Umbilical cord (tissue), 1 donor: ENCODE measurements at regions not wholly inside any gene's neighbourhood (a gene's known extent, or its start where the extent isn't known, plus 50 kb on each side); places are given as distances from the start of the nearest gene placed in this dataset.

Source experiments
- DNase-seq: peaks from one replicate; pipeline ENCODE4 v3.0.0-alpha.2; 2015; ENCODE audit warnings: low spot score

DNA sequence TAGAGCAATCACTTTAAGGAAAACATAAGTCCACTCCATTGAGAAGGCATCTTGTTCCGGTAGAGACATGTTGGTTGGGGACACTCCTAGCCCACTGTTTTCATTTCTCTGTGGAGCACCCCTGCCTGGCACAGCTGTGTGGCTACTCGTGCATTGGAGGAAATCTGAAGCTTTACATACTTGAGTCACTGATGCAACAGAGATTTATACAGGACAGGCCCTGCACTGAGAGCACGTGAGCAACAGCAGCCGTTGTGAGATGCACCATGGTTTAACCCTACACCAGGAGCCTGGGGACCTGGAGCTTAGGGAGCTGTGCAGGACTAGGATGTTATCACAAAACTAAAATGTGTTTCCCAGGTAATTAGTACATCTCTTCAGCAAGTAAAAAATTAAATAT, 230.7 kb upstream of the IRX1 start:
- no peak for DNase-seq

DNA sequence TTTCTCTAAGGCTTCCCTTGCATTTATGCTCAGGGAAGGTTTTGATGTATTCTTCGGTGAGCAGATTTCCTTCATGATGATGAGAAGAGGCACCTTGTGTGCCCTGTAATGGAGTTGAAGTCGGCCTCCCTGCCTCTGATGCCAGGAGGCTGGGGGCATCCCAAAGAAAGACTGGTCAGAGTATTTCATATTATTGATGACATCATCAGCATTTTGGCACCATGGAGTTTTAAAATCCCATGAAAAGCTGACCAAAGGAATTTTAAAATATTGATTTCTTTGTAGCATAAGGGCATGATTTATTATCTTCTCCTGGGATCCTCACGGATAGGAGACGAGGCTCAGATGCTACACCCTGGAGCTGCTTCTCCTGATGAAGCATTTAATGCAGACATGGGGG, 231.2 kb upstream of the IRX1 start:
- DNase-seq, result no peak

DNA sequence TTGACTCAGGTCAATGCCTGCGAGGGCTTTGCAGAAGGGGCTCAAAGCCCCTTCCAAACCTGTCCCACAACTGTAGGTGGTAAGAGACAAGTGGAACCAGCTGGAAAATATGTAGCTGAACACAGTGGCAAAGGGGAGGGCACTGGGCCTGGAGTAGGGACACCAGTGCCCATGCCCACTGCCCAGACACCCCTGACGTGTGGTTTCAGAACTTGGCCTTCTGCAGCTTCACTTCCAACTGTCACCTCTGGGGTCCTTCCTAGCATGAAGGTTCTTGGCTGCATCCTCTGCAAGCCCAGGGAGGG, 233.1 kb upstream of the IRX1 start:
- no peak for DNase-seq

- no peak for DNase-seq
These were observed 233.6 kb upstream of the IRX1 start for GRCh38 chr5:3361811-3362605.

GRCh38 chr5:3359642-3360041, 236.0 kb upstream of the IRX1 start:
- no peak for DNase-seq

GRCh38 chr5:3357291-3357690, 238.3 kb upstream of the IRX1 start:
- peak; percentile 7 for DNase-seq

- no peak for DNase-seq
These were observed 239.6 kb upstream of the IRX1 start for GRCh38 chr5:3356016-3356415.

DNA sequence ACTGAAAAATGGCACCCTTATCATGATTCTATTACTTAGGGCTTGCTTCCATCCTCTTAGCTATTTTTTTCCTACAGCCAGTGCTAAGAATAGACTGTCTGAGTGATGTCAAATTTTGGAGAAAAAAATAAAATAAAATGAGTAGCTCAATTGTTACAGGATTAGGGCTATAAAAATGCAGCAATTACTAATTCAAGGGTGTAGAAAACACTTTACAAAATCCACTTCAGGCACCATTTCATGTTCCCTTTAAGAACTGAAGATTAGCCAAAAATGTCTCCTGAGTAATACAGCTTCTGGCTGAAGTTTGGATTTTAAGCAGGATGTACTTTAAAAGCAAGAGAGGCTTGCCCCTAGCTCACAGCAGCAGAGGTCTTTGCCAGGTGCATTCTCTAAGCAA, 240.5 kb upstream of the IRX1 start:
- DNase-seq, result no peak

DNA sequence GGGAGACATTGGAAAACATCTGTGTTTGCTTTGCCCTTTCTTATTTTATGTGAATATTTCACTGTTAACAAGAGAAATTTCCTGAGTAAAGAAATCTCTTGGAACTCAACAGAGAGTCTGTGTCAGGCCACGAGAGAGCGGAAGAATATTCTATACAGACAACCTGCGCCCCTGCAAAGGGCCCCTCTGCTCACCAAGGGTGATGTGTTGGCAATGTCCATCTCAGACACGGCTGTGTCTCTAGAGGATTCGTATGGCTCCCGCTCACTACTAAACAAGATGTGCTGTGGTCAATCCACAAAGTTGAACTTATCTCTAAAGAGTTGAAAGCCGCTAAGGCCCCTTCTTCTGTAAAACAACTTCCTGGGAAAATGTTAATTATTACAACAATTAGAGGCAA, 241.0 kb upstream of the IRX1 start:
- DNase-seq, result no peak

DNA sequence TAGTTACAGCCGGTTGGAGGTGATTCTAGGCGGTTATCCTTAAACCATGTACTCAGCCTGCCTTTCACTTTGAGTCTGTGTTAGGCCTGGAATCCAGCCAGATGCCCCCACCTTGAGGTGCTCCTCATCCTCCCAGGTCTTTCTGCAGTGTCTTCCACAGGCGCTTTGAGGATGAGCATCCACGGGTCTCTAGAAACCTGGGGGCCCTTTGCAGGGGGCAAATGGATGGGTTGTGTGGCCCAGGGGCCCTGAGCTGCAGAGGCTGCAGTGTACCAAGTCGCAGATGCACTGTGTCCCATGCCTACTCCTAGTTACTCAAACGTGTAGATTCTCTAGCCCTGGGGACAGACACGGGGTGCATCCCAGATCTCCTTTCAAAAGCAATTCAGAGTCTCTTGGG, 242.1 kb upstream of the IRX1 start:
- DNase-seq, result no peak

DNA sequence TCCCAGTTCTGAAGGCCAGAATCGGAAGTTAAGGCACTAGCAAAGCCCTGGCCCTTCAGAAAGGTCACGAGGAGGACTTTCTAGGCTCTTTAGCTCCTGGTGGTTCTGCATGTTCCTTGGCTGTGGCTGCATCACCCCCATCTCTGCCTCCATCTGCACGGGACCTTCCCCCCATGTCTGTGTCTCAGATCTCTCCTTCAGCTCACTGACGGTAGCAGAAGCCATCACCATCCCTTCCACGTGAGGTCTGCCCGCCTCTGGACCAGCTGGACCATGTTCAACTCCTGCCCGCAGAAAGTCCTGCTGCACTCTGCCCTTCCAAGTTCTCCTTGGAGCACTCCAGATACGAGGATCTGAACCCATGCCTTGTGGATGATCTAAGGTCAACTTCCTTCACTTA, 242.9 kb upstream of the IRX1 start:
- DNase-seq, result no peak

DNA sequence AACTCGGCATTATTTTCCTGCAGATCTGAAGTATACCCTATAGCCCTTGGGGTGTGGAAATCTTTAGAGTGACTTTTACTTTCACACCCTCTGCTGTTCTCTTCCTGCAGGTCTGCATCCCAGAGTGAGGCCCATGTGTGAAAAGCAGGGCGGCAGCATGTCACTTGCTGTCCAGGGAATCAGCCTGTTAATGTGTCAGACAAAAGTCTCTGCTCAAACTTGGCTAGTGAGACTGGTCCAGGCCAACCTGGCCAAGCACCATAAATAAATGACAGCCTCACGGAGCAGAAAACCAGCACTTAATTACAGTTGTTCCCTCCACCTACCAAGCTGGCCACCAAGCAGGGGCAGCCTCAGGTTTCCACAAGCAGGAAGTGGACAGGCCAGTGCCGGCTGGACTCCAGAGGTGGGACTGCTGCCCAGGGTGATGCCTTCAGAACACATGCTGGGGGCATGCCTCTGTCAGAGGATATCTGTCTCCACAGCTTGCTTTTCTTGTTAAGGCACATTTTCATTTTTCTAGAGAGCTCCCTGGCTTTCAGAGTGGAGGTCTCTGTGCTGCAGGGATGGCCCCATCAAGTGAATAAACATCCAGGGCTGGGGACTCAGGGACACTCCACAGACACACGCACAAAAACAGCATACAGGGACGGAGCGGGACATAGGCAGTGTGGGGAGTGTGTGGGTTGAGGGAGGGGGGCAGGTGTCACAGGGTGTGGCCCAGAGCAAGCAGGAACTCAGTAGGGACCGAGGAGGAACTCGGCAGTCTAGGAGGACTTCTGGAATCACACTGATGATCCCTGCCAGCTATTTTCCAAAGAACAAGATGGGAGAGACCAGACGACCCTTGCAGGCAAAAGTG, 243.8 kb upstream of the IRX1 start:
- DNase-seq, result no peak

- no peak for DNase-seq
These were observed 244.9 kb upstream of the IRX1 start for GRCh38 chr5:3350781-3351180.

GRCh38 chr5:3349704-3350565, 245.7 kb upstream of the IRX1 start:
- no peak for DNase-seq

- no peak for DNase-seq
These were observed 246.8 kb upstream of the IRX1 start for GRCh38 chr5:3348576-3349535.

DNA sequence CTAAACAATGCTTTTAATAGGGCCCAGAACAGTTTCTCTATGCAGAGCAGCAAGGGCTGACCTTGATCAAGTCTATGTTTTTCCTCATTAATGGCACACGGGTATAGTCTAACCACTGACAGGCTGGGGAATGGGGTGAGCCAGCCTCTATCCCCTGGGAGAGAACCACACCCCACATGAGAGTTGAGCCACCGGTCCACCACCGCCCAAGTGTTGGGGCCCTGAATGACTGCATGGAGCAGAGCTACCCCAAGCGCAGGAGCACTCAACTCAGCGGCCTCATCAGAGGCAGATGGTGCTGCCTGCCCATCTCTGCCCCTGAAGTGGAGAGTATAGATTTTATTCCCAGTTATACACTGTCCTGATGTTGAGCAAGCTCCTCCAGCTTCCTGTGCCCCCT, 247.9 kb upstream of the IRX1 start:
- no peak for DNase-seq

DNA sequence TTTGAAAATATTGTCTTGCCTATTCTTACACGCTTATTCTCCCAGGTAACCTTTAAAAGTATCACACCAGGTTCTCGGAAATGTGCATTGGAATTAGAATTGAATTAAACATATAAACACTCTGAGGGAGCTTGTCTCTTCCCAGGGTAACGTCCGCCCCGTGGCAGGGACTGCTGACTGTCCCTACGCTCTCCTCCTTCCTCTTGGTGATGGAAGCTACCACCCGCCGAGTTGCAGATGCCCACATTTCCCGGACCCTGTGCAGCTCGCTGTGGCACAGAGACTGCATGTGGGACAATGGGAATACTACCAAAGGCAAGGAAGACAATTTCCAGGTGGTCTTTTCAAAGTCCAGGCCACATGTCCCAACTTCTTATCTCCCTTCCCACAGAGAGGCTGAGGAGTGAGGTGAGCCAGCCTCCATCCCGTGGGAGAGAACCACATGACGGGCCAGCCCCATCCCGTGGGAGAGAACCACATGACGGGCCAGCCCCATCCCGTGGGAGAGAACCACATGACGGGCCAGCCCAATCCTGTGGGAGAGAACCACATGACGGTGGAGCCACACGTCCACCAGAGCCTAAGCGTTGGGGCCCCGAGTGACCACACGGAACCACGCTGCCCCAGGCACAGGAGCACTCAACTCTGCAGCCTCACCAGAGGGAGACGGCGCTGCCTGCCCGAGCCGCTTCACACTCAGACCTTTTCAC, 249.4 kb upstream of the IRX1 start:
- DNase-seq, result no peak

GRCh38 chr5:3345195-3345594, 250.4 kb upstream of the IRX1 start:
- no peak for DNase-seq

DNA sequence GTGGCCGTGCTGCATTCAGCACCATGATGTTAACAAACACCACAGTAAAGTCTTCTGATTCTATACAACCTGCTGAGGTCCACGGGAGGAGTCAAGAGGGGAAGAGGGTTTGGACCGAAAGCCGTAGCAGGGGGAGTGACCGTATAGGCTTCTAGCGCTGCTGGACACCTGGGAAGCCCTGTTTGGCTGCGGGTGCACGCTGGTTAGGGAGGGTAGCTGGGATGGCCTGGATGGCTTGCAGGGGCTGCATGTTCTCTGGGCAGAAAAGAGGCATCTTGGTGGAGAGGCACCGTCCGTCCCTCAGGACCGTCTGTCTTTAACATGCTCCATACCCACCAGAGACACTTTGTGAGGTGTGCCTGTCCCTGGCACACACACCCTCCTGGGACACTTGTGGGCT, 251.0 kb upstream of the IRX1 start:
- no peak for DNase-seq

DNA sequence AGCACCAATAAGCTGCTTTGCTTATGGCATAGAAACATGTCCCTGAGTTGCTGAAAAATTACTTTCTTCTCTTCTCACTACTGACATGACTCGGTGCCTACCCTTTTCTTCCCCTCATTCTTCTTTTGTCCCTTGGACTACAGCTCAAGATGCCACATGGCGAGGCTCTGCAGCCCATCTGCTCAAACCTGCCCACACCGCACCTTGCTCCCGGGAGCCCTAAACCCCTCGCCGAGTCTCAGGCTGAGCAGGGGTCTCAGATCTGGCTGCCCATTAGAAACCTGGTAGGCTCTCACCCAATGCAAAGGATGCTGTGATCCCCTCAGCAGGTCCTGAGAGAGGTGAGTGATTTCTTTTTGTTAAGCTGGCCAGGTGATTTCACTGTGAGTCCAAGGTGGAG, 251.7 kb upstream of the IRX1 start:
- DNase-seq, result no peak

- no peak for DNase-seq
These were observed 252.4 kb upstream of the IRX1 start for GRCh38 chr5:3343211-3343610.
